ENCODE measurements at regions not wholly inside any gene's neighbourhood (a gene's known extent, or its start where the extent isn't known, plus 50 kb on each side); places are given as distances from the start of the nearest gene placed in this dataset.

GRCh38 chrX:95058815-95059214, 1384.8 kb downstream of the FAM133A start:
- no peak for TF ChIP-seq POLR2AphosphoS5 (IDR thresholded peaks at IDR 0.05)
- no peak for TF ChIP-seq CTCF (IDR thresholded peaks at IDR 0.05 in 8 of 11, conservative IDR thresholded peaks at IDR 0.05 in 3 of 11)
- TF ChIP-seq POLR2A (IDR thresholded peaks at IDR 0.05) = no peak
